ENCODE measurements at regions not wholly inside any gene's neighbourhood (a gene's known extent, or its start where the extent isn't known, plus 50 kb on each side); places are given as distances from the start of the nearest gene placed in this dataset.

- no peak for TF ChIP-seq CTCF (IDR thresholded peaks at IDR 0.05; ENCODE audit: extremely low read depth, low read depth, low read length)
- Histone ChIP-seq H3K4me2 (ENCODE audit: insufficient read depth, low read length) (no peak overlapping the region), H3K4me3 (ENCODE audit: insufficient read depth, low read length) (no peak overlapping the region), H3K36me3 (ENCODE audit: insufficient read depth, low read length) (no peaks in the 10 kb centered on the region), H3K27me3 (ENCODE audit: insufficient read depth, low read length) (no peaks in the 10 kb centered on the region), H3K27ac (ENCODE audit: low read depth, low read length) (no peak overlapping the region), H2AFZ (ENCODE audit: low read length) (no peak overlapping the region), H4K20me1 (ENCODE audit: insufficient read depth, low read length) (no peaks in the 10 kb centered on the region), H3K9me3 (ENCODE audit: low read depth, low read length) (peaks cover 3% of the 10 kb centered on the region), H3K4me1 (ENCODE audit: insufficient read depth, low read length) (peaks cover 44% of the 10 kb centered on the region), H3K79me2 (ENCODE audit: insufficient read depth, low read length) (no peaks in the 10 kb centered on the region)
- DNase-seq (ENCODE audit: insufficient read length, low spot score, missing footprints) = no peak
Observed at GRCh38 chr6:14274016-14274415, 156.4 kb downstream of the CD83 start.

DNA sequence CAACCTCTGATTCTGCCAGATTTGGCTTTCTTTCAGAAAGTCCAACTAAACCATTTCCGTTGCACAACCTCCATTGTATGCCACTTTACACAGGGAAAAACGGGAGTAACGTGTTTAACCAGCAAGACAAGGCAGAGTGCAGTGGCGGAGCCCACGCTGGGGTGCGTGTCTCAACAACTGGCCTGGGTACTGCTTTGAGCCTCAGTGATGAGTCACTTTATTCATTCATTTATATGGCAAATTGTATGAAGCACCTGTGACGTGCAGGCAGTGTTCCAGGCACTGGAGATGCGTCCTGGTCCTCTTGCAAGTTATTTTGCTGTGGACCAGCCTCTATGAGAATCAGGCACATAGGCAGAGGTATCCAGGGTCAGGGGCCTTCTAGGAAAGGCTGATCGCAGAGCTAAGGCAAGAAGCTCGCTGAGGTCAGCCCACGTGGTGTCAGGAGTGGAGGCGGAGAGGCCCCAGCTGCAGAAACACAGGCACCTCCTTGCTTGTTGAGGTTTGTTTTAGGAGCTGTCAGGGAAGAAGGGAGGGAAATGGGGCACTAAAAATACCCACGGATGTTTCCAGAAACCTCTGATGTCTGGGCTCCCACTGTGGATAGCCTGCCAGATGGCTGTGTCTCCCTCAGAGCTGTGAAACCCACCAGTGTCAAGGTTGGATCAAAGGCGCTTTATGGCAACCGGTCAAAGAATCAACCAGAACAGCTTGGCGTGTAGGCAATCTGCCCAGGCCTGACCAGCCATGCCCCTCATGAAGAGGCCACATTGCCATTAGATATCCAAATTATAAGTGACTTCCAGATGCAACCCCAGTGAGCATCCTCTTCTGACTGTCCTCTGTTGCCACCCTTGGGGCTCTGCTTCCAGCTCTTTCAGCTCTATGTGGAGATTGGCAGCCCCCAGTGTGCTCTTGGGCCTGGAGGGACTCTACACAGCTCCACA is 157.2 kb downstream of the CD83 start:
- Histone ChIP-seq H3K4me2 (ENCODE audit: insufficient read depth, low read length) (no peak overlapping the region), H3K27ac (ENCODE audit: low read depth, low read length) (no peak overlapping the region), H4K20me1 (ENCODE audit: insufficient read depth, low read length) (no peaks in the 10 kb centered on the region), H2AFZ (ENCODE audit: low read length) (peak overlapping the region; percentile 17), H3K9me3 (ENCODE audit: low read depth, low read length) (peaks cover 3% of the 10 kb centered on the region), H3K79me2 (ENCODE audit: insufficient read depth, low read length) (no peaks in the 10 kb centered on the region), H3K36me3 (ENCODE audit: insufficient read depth, low read length) (no peaks in the 10 kb centered on the region), H3K4me3 (ENCODE audit: insufficient read depth, low read length) (no peak overlapping the region), H3K27me3 (ENCODE audit: insufficient read depth, low read length) (no peaks in the 10 kb centered on the region), H3K4me1 (ENCODE audit: insufficient read depth, low read length) (peaks cover 44% of the 10 kb centered on the region)
- TF ChIP-seq CTCF (IDR thresholded peaks at IDR 0.05; ENCODE audit: extremely low read depth, low read depth, low read length) = no peak
- no peak for DNase-seq (ENCODE audit: insufficient read length, low spot score, missing footprints)

DNA sequence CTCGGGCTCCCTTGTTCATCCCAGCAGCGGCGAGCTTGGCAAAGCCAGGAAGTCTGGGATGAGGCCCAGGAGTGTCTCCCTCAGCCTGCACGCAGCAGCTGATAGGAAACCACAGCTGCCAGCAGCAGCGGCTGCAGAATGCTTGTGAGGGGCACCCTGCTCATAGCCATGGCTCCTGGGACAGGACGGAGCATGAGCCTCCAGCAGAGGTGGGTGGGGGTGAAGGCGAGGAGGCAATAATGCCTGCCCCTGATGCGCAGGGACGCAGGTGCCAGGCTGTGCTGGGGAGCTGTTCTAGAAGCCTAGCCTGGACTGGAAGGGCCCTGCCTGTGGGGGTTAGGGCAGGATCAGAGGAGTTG is 157.9 kb downstream of the CD83 start:
- H3K4me2 ChIP-seq (ENCODE audit: insufficient read depth, low read length) = no peak overlapping the region
- peak overlapping the region; percentile 17 for H2AFZ ChIP-seq (ENCODE audit: low read length)
- no peaks in the 10 kb centered on the region for H3K79me2 ChIP-seq (ENCODE audit: insufficient read depth, low read length)
- peaks cover 3% of the 10 kb centered on the region for H3K9me3 ChIP-seq (ENCODE audit: low read depth, low read length)
- H3K36me3 ChIP-seq (ENCODE audit: insufficient read depth, low read length) = no peaks in the 10 kb centered on the region
- TF ChIP-seq CTCF (IDR thresholded peaks at IDR 0.05; ENCODE audit: extremely low read depth, low read depth, low read length) = no peak
- no peak overlapping the region for H3K4me3 ChIP-seq (ENCODE audit: insufficient read depth, low read length)
- DNase-seq (ENCODE audit: insufficient read length, low spot score, missing footprints) = peak; percentile 91
- H4K20me1 ChIP-seq (ENCODE audit: insufficient read depth, low read length) = no peaks in the 10 kb centered on the region
- H3K27ac ChIP-seq (ENCODE audit: low read depth, low read length) = no peak overlapping the region
- H3K4me1 ChIP-seq (ENCODE audit: insufficient read depth, low read length) = peaks cover 43% of the 10 kb centered on the region
- no peaks in the 10 kb centered on the region for H3K27me3 ChIP-seq (ENCODE audit: insufficient read depth, low read length)

DNA sequence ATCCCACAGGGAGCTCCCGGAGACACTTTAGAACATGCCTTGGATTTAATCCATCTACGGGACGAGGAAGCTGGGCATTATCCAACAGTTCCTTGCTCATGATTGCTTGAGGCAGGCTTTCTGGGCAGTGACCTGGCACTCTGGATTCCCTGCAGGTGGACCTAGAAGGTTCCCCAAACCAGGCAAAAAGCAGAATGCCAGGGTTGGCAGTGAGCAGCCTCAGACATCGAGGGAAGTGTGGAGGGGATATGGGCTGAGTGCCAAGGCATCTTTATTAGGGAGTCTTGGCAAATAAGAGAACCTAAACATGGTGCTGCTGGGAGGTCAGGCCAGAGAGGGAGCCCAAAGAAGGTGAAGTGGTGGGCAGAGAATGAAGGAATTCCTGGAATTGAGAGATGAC is 158.5 kb downstream of the CD83 start:
- H3K4me3 ChIP-seq (ENCODE audit: insufficient read depth, low read length) = no peak overlapping the region
- H3K27me3 ChIP-seq (ENCODE audit: insufficient read depth, low read length) = no peaks in the 10 kb centered on the region
- no peaks in the 10 kb centered on the region for H3K36me3 ChIP-seq (ENCODE audit: insufficient read depth, low read length)
- TF ChIP-seq CTCF (IDR thresholded peaks at IDR 0.05; ENCODE audit: extremely low read depth, low read depth, low read length) = no peak
- H3K9me3 ChIP-seq (ENCODE audit: low read depth, low read length) = peaks cover 3% of the 10 kb centered on the region
- peaks cover 37% of the 10 kb centered on the region for H3K4me1 ChIP-seq (ENCODE audit: insufficient read depth, low read length)
- H4K20me1 ChIP-seq (ENCODE audit: insufficient read depth, low read length) = no peaks in the 10 kb centered on the region
- H3K79me2 ChIP-seq (ENCODE audit: insufficient read depth, low read length) = no peaks in the 10 kb centered on the region
- no peak overlapping the region for H3K27ac ChIP-seq (ENCODE audit: low read depth, low read length)
- no peak for DNase-seq (ENCODE audit: insufficient read length, low spot score, missing footprints)
- no peak overlapping the region for H2AFZ ChIP-seq (ENCODE audit: low read length)
- H3K4me2 ChIP-seq (ENCODE audit: insufficient read depth, low read length) = no peak overlapping the region
